WERI-Rb-1 (cell line): ENCODE measurements at regions not wholly inside any gene's neighbourhood (a gene's known extent, or its start where the extent isn't known, plus 50 kb on each side); places are given as distances from the start of the nearest gene placed in this dataset.

Source experiments
- DNase-seq: peaks from one replicate; pipeline ENCODE4 v3.0.0-alpha.2; 2020
- H3K27ac ChIP-seq: fragments of 250-450 bp; sonication (Bioruptor Pico); 2 replicates; pipeline ENCODE4 v1.5.1; 2020; ENCODE audit warnings: mild to moderate bottlenecking, moderate library complexity
- H3K27me3 ChIP-seq: fragments of 250-450 bp; sonication (Bioruptor Pico); 2 replicates; pipeline ENCODE4 v1.5.1; 2021; ENCODE audit warnings: mild to moderate bottlenecking, low read depth, moderate library complexity; ENCODE audit not compliant: insufficient read depth, severe bottlenecking
- H3K36me3 ChIP-seq: fragments of 250-450 bp; sonication (Bioruptor Pico); 2 replicates; pipeline ENCODE4 v1.5.1; 2020; ENCODE audit warnings: mild to moderate bottlenecking, moderate library complexity
- H3K4me3 ChIP-seq: 2 replicates; pipeline ENCODE4 v1.5.1; 2011; ENCODE audit warnings: low read depth, mild to moderate bottlenecking, control low read depth, low read length
- H3K9me3 ChIP-seq: fragments of 250-450 bp; sonication (Bioruptor Pico); 2 replicates; pipeline ENCODE4 v1.5.1; 2021; ENCODE audit warnings: mild to moderate bottlenecking, moderate library complexity; ENCODE audit not compliant: severe bottlenecking
- CTCF ChIP-seq: IDR thresholded peaks from 2 replicates; pipeline ENCODE4 v1.5.1; 2011; ENCODE audit warnings: low read depth, mild to moderate bottlenecking, control low read depth, inconsistent platforms, low read length

DNA sequence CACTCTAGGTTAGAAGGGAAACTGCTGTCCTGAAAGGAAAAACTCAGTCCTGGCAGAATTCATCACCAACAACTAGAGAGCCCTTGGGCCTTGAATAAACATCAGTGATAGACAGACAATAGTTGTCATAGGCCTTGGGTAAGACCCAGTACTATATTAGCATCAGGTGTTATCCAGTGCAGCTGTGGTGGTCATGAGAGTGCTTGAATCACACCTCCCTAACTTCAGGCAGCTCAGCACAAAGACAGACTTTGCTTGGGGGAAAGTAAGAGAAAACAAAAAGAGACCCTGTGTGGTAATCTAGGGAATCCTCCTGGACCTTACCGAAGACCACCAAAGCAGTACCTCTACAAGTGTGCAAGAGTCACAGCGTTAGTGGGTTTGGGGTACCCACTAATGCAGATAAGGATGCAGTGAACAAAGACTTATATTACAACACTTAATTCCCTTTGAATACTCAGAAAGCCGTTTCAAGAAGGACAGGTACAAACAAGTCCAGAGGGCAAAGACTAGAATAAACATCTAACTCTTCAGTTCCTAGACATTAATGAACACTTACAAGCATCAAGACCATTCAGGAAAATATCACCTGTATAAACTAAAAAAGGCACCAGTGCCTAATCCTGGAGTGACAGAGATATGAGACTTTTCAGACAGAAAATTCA lies 332.3 kb upstream of the EPHA3 start:
- H3K36me3 ChIP-seq: no peaks in the 10 kb centered on the region
- no peaks in the 10 kb centered on the region for H3K27me3 ChIP-seq
- no peak for TF ChIP-seq CTCF
- no peak overlapping the region for H3K4me3 ChIP-seq
- no peaks in the 10 kb centered on the region for H3K9me3 ChIP-seq
- DNase-seq: no peak
- no peak overlapping the region for H3K27ac ChIP-seq

DNA sequence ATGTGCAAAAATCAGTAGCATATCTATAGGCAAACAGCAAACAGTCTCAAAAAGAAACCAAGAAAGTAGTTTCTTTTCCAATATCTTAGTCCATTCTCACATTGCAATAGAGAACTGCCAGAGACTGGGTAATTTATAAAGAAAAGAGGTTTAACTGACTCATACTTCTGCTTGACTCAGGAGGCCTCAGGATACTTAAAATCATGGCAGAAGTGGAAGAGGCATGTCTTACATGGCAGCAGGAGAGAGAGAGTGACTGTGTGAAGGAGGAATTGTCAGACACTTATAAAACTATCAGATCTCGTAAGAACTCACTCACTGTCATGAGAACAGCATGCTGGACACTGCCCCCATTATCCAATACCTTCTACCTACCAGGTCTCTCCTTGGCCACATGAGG lies 327.9 kb upstream of the EPHA3 start:
- no peak overlapping the region for H3K4me3 ChIP-seq
- DNase-seq: no peak
- no peaks in the 10 kb centered on the region for H3K36me3 ChIP-seq
- H3K9me3 ChIP-seq: no peaks in the 10 kb centered on the region
- TF ChIP-seq CTCF: no peak
- H3K27me3 ChIP-seq: no peaks in the 10 kb centered on the region
- no peak overlapping the region for H3K27ac ChIP-seq

GRCh38 chr3:88784925-88785324 lies 322.5 kb upstream of the EPHA3 start:
- no peak overlapping the region for H3K27ac ChIP-seq
- H3K27me3 ChIP-seq: no peaks in the 10 kb centered on the region
- no peaks in the 10 kb centered on the region for H3K9me3 ChIP-seq

DNA sequence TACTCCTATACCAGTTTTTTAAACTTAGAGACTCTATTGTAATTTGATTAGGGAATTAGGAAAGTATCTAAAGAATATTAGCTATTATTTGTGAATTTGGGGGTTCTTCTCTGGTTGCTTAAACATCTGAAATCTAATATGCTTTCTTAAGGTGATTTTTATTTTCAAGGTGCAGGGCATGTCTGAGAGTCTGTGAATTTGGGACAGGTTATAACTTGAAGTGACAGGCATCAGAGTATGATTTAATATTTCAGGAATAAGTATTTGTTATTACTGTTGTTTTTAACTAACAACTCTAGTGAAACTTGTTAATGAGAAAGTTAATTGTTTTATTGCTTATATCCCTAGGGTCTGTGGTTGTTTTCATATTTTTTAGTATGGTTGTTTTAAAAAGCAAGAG lies 321.6 kb upstream of the EPHA3 start:
- TF ChIP-seq CTCF: no peak
- Histone ChIP-seq H3K27ac (no peak overlapping the region), H3K4me3 (no peak overlapping the region), H3K27me3 (no peaks in the 10 kb centered on the region), H3K36me3 (no peaks in the 10 kb centered on the region), H3K9me3 (no peaks in the 10 kb centered on the region)
- no peak for DNase-seq

More at GRCh38 chr3:88784925-88785324, 322.5 kb upstream of the EPHA3 start:
- TF ChIP-seq CTCF: no peak
- H3K36me3 ChIP-seq: no peaks in the 10 kb centered on the region
- H3K4me3 ChIP-seq: no peak overlapping the region
- DNase-seq: no peak

- TF ChIP-seq CTCF: no peak
- H3K27ac ChIP-seq: no peak overlapping the region
- H3K27me3 ChIP-seq: no peaks in the 10 kb centered on the region
- peaks cover 5% of the 10 kb centered on the region for H3K9me3 ChIP-seq
- no peaks in the 10 kb centered on the region for H3K36me3 ChIP-seq
- H3K4me3 ChIP-seq: no peak overlapping the region
- no peak for DNase-seq
These were observed 311.9 kb upstream of the EPHA3 start for GRCh38 chr3:88795503-88795902.

DNA sequence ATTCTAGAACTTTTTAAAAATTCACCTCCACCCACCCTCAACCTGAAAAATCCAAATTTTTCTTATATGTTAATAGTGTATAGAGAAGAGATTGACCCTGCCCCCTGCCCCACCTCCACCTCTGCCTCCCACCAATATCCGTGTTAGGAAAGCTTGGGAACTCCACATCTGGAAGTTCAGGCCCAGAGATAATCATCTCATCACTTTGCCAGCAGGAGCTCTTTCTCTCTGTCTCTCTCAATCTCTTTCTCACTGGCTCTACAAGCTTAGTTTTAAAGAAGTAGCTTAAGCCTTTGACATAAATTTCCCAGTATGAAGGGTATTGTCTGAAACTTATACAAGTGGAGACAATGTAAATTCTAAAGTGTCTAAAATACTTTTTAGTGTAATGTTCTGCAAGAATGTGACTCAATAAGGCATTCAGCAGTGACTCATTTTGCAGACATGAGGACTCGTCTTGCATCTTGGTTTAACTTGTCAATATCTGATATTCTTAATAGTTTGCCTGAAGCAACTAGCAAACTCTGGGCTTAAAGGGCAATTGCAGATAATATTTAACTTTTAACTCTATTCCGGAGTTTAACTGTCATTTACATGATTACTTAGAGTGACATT lies 299.8 kb upstream of the EPHA3 start:
- Histone ChIP-seq H3K9me3 (no peaks in the 10 kb centered on the region), H3K27ac (no peak overlapping the region), H3K4me3 (no peak overlapping the region), H3K36me3 (no peaks in the 10 kb centered on the region), H3K27me3 (no peaks in the 10 kb centered on the region)
- TF ChIP-seq CTCF: no peak
- peak; percentile 23 for DNase-seq
